A549 (cell line): ENCODE measurements at regions not wholly inside any gene's neighbourhood (a gene's known extent, or its start where the extent isn't known, plus 50 kb on each side); places are given as distances from the start of the nearest gene placed in this dataset.
"Not testable (repeated sequence)": the region's sequence is repeated elsewhere in the genome, so short reads cannot be mapped to it uniquely, and the experiment has no call there.

Experiments used
- ATAC-seq, 2 experiments: fragments of 200-7000 bp in 1 of 2; fragments of >200 bp in 1 of 2; cut with Nextera tagmentation in 1 of 2; cut with Tn5 transposase in 1 of 2; 3 replicates each; pipeline versions ENCODE4 v1.8.0 to v1.9.1; 2018 to 2020; ENCODE audit warnings: mild to moderate bottlenecking in 1 of 2, moderate library complexity in 1 of 2
- CTCF ChIA-PET: fragments of 300-600 bp; sonication (Branson Sonifier 250); formaldehyde crosslinking; extraction: SDS; loops from one replicate; lab custom pipeline; 2021; ENCODE audit warnings: antibody characterized with exemption, inconsistent platforms; lab: Yijun Ruan, JAX
- POLR2A ChIA-PET: fragments of 350-600 bp; formaldehyde crosslinking; extraction: SDS; loops from one replicate; lab custom pipeline; 2021; ENCODE audit warnings: antibody characterized with exemption, inconsistent platforms; lab: Yijun Ruan, JAX
- DNase-seq, 2 experiments: peaks; one replicate each; pipeline versions ENCODE4 v3.0.0 to v3.0.0-alpha.2; 2011 to 2016; ENCODE audit warnings: low read depth in 1 of 2, low spot score in 1 of 2
- FAIRE-seq: peaks from 2 replicates; lab custom pipeline; 2011; peaks lifted over from hg19 to GRCh38; lab: Jason Lieb, UNC
- H3K27ac ChIP-seq, 2 experiments: fragments of >200 bp; sonication (Bioruptor Twin); formaldehyde crosslinking; 3 replicates each; pipeline ENCODE4 v1.5.1; 2016 to 2017
- H3K4me1 ChIP-seq: fragments of >200 bp; sonication (Bioruptor Twin); formaldehyde crosslinking; 3 replicates; pipeline ENCODE4 v1.6.1; 2016
- H3K4me2 ChIP-seq: fragments of >200 bp; sonication (Bioruptor Twin); formaldehyde crosslinking; 3 replicates; pipeline ENCODE4 v1.6.1; 2016
- H3K4me3 ChIP-seq: fragments of >200 bp; sonication (Bioruptor Twin); formaldehyde crosslinking; 3 replicates; pipeline ENCODE4 v1.5.1; 2016
- H3K9me3 ChIP-seq: fragments of >200 bp; sonication (Bioruptor Twin); formaldehyde crosslinking; 3 replicates; pipeline ENCODE4 v1.6.1; 2016
- CTCF ChIP-seq: fragments of >200 bp; sonication (Bioruptor Twin); formaldehyde crosslinking; IDR thresholded peaks from 3 replicates; pipeline ENCODE4 v1.5.1; 2016
- E2F6 ChIP-seq: IDR thresholded peaks from 2 replicates; pipeline ENCODE4 v1.6.1; 2012; ENCODE audit warnings: low read depth, borderline replicate concordance
- ESRRA ChIP-seq: fragments of 150-350 bp; IDR thresholded peaks from 2 replicates; pipeline ENCODE4 v1.6.1; 2014; ENCODE audit warnings: mild to moderate bottlenecking, low read length, borderline replicate concordance
- FOSL2 ChIP-seq, 2 experiments: fragments of 450-650 bp in 1 of 2; fragments of >200 bp in 1 of 2; sonication (Bioruptor Twin) in 1 of 2; formaldehyde crosslinking; IDR thresholded peaks; 2 replicates each; pipeline versions ENCODE4 v1.5.0 to v1.6.1; 2016 to 2020; ENCODE audit warnings: mild to moderate bottlenecking in 1 of 2, moderate library complexity in 1 of 2
- GATA3 ChIP-seq: IDR thresholded peaks from 2 replicates; pipeline ENCODE4 v1.6.1; 2012; ENCODE audit warnings: borderline replicate concordance
- JUNB ChIP-seq: fragments of >200 bp; sonication (Bioruptor Twin); formaldehyde crosslinking; IDR thresholded peaks from 2 replicates; pipeline ENCODE4 v1.6.1; 2016
- KDM5A ChIP-seq: fragments of 200-600 bp; sonication (generic); IDR thresholded peaks from 2 replicates; pipeline ENCODE4 v1.6.1; 2016; ENCODE audit warnings: antibody characterized with exemption, mild to moderate bottlenecking
- NFE2L2 ChIP-seq: fragments of 150-350 bp; conservative IDR thresholded peaks from 2 replicates; pipeline ENCODE4 v1.6.1; 2014; ENCODE audit warnings: low read length
- PBX3 ChIP-seq: IDR thresholded peaks from 2 replicates; pipeline ENCODE4 v1.6.1; 2012
- PHF8 ChIP-seq: fragments of 200-600 bp; sonication (generic); IDR thresholded peaks from 2 replicates; pipeline ENCODE4 v1.6.1; 2016; ENCODE audit warnings: low read depth, mild to moderate bottlenecking, antibody characterized with exemption, moderate library complexity, borderline replicate concordance
- POLR2AphosphoS2 ChIP-seq: conservative IDR thresholded peaks from 2 replicates; pipeline ENCODE4 v1.6.1; 2012; ENCODE audit warnings: low read length, improper control_type of control experiment, inconsistent platforms
- RFX5 ChIP-seq: fragments of 450-650 bp; IDR thresholded peaks from 2 replicates; pipeline ENCODE4 v1.7.1; 2014; ENCODE audit warnings: antibody characterized with exemption, mild to moderate bottlenecking, moderate library complexity
- SMC3 ChIP-seq: fragments of >200 bp; sonication (Bioruptor Twin); formaldehyde crosslinking; IDR thresholded peaks from 3 replicates; pipeline ENCODE4 v1.6.1; 2018; ENCODE audit warnings: inconsistent platforms
- TP53 ChIP-seq: fragments of 250-450 bp; sonication (Bioruptor Pico); IDR thresholded peaks from 2 replicates; pipeline ENCODE4 v1.5.0; 2021; ENCODE audit warnings: mild to moderate bottlenecking, moderate library complexity
- ZC3H11A ChIP-seq: fragments of 450-650 bp; IDR thresholded peaks from 2 replicates; pipeline ENCODE4 v1.6.1; 2014; ENCODE audit warnings: antibody characterized with exemption, mild to moderate bottlenecking
- WGBS: methylation state at CpG from one replicate; pipeline ENCODE4 v1.1.6; 2017; ENCODE audit errors: missing lambda C conversion rate; 5-methylcytosine and 5-hydroxymethylcytosine counted together

- DNase-seq (no peak), ATAC-seq (no peak)
Observed at GRCh38 chr1:114035304-114035700, 56.0 kb downstream of the OLFML3 start.

GRCh38 chr1:114036841-114037630, 57.8 kb downstream of the OLFML3 start:
- POLR2A ChIA-PET, CTCF ChIA-PET, ATAC-seq, H3K9me3 ChIP-seq, H3K27ac ChIP-seq, FAIRE-seq, H3K4me2 ChIP-seq, DNase-seq, H3K4me3 ChIP-seq: not testable (repeated sequence)
- H3K4me1 ChIP-seq = peaks cover 19% of the 10 kb centered on the region
- WGBS = 71% methylated on average over 17 of the region's 17 CpGs

More at GRCh38 chr1:114035304-114035700, 56.0 kb downstream of the OLFML3 start:
- Histone ChIP-seq H3K4me2 (no peak overlapping the region), H3K27ac (no peak overlapping the region), H3K4me3 (no peak overlapping the region), H3K9me3 (no peaks in the 10 kb centered on the region), H3K4me1 (peaks cover 19% of the 10 kb centered on the region)
- ChIA-PET POLR2A (no interaction called here), CTCF (interaction anchor here (0.7 to 2.4 kb wide), 3 partner anchors 17 to 248 kb away, joined by 3 to 8 read pairs (median 3); no protein-coding TSS in a partner anchor)
- FAIRE-seq = no peak
- WGBS = 85% methylated on average over 4 of the region's 4 CpGs
- TF ChIP-seq ESRRA (no peak), PBX3 (no peak), PHF8 (no peak), KDM5A (no peak)

GRCh38 chr1:114037631-114037890, 58.3 kb downstream of the OLFML3 start:
- no peaks in the 10 kb centered on the region for H3K9me3 ChIP-seq
- H3K27ac ChIP-seq = no peak overlapping the region
- no peak for ATAC-seq
- no peak for FAIRE-seq
- no peak overlapping the region for H3K4me2 ChIP-seq
- DNase-seq = no peak
- WGBS = 65% methylated on average over 2 of the region's 2 CpGs
- no peak overlapping the region for H3K4me3 ChIP-seq
- TF ChIP-seq SMC3 = no peak
- no peak for TF ChIP-seq TP53
- no peak for TF ChIP-seq GATA3
- TF ChIP-seq ZC3H11A = no peak
- no peak for TF ChIP-seq RFX5
- no peak for TF ChIP-seq NFE2L2
- TF ChIP-seq POLR2AphosphoS2 = no peak
- TF ChIP-seq E2F6 = no peak
- TF ChIP-seq FOSL2 (IDR thresholded peaks at IDR 0.05) = no peak
- no peak for TF ChIP-seq FOSL2 (CRISPR knock-in tag; IDR thresholded peaks at IDR 0.05)
- no peak for TF ChIP-seq JUNB
- TF ChIP-seq CTCF = no peak
- peaks cover 14% of the 10 kb centered on the region for H3K4me1 ChIP-seq
- POLR2A ChIA-PET = no interaction called here
- CTCF ChIA-PET = no interaction called here
